Adrenal gland (tissue), 5 donors: ENCODE measurements at regions not wholly inside any gene's neighbourhood (a gene's known extent, or its start where the extent isn't known, plus 50 kb on each side); places are given as distances from the start of the nearest gene placed in this dataset.

Experiments
- POLR2A ChIP-seq, 2 donors: fragments of 450-650 bp; IDR thresholded peaks; one replicate each; pipeline ENCODE4 v1.6.1; 2017; ENCODE audit warnings: antibody characterized with exemption in 2 of 2, mild to moderate bottlenecking in 2 of 2, moderate library complexity in 1 of 2
- TF ChIP-seq, protein P1 (sequence below), 6 experiments: fragments of 450-650 bp in 4 of 6; fragments of 200-600 bp in 2 of 6; sonication (generic) in 1 of 6; IDR thresholded peaks; 1 replicate in 5 of 6; 2 replicates in 1 of 6; pipeline versions ENCODE4 v1.5.1 to v1.8.0; 2016 to 2021; ENCODE audit warnings: antibody characterized with exemption in 6 of 6, mild to moderate bottlenecking in 2 of 6, moderate library complexity in 1 of 6
- donor health status: DM: no; HTN: no; CAD: no.

DNA sequence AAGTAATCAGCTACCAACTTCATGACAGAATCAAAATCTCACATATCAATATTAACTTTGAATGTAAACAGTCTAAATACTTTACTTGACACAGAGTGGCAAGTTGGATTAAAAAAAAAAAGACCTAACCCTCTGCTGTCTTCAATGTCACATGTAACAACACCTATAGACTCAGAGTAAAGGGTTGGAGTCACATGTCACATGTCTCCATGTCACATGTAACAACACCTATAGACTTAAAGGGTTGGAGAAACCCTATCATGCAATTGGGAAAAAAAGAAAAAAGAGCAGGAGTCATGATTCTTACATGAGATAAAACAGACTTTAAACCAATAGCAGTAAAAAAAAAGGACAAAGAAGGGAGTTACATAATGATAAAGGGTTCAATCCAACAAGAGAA lies 665.3 kb upstream of the LRRTM1 start:
- TF ChIP-seq, protein P1, sequence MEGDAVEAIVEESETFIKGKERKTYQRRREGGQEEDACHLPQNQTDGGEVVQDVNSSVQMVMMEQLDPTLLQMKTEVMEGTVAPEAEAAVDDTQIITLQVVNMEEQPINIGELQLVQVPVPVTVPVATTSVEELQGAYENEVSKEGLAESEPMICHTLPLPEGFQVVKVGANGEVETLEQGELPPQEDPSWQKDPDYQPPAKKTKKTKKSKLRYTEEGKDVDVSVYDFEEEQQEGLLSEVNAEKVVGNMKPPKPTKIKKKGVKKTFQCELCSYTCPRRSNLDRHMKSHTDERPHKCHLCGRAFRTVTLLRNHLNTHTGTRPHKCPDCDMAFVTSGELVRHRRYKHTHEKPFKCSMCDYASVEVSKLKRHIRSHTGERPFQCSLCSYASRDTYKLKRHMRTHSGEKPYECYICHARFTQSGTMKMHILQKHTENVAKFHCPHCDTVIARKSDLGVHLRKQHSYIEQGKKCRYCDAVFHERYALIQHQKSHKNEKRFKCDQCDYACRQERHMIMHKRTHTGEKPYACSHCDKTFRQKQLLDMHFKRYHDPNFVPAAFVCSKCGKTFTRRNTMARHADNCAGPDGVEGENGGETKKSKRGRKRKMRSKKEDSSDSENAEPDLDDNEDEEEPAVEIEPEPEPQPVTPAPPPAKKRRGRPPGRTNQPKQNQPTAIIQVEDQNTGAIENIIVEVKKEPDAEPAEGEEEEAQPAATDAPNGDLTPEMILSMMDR (IDR thresholded peaks at IDR 0.05): no peak
- TF ChIP-seq POLR2A (IDR thresholded peaks at IDR 0.05): no peak
